Transverse colon (tissue), 4 donors: ENCODE measurements at regions not wholly inside any gene's neighbourhood (a gene's known extent, or its start where the extent isn't known, plus 50 kb on each side); places are given as distances from the start of the nearest gene placed in this dataset.

Experiments used
- POLR2A ChIP-seq: fragments of 450-650 bp; IDR thresholded peaks from one replicate; pipeline ENCODE4 v1.6.1; 2016; ENCODE audit warnings: antibody characterized with exemption, mild to moderate bottlenecking, moderate library complexity
- POLR2AphosphoS5 ChIP-seq, 3 donors: sonication (generic); formaldehyde crosslinking; IDR thresholded peaks; one replicate each; pipeline ENCODE4 v1.6.1; 2016; ENCODE audit warnings: antibody characterized with exemption in 3 of 3
- TF ChIP-seq, protein P1 (sequence below), 5 experiments: fragments of 200-600 bp in 3 of 5; fragments of 450-650 bp in 2 of 5; sonication (generic) in 3 of 5; IDR thresholded peaks; 1 replicate in 2 of 5; 2 replicates in 3 of 5; pipeline ENCODE4 v1.5.1; 2016 to 2017; ENCODE audit warnings: antibody characterized with exemption in 5 of 5, inconsistent platforms in 3 of 5, mild to moderate bottlenecking in 2 of 5, moderate library complexity in 1 of 5

DNA sequence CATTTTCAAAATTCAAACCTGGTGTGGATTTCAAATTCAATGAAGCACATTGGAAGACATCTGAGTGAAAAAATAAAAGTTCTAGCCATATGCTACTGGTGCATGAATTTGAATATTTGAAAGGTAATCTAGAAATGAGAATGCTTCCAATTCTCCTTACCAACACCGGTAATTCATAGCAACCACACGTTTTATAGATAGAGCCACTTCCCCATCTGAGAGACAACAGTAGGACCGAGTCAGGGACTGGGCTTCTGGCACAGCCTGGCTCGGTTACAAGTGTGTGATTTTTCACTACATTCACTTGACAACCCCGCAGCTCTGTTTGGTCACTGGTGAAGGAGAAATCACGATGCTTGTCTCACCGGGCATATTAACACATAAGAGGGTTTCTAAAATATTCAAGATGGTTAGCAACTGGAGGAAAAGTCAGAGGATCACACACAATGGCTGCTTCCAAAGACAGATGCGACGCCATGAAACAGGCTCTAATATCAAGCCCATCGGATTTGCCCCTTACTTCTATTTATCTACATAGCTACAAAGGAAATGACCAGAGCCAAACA, 86.5 kb upstream of the FOXN3 start:
- TF ChIP-seq POLR2A, result no peak
- TF ChIP-seq, protein P1, sequence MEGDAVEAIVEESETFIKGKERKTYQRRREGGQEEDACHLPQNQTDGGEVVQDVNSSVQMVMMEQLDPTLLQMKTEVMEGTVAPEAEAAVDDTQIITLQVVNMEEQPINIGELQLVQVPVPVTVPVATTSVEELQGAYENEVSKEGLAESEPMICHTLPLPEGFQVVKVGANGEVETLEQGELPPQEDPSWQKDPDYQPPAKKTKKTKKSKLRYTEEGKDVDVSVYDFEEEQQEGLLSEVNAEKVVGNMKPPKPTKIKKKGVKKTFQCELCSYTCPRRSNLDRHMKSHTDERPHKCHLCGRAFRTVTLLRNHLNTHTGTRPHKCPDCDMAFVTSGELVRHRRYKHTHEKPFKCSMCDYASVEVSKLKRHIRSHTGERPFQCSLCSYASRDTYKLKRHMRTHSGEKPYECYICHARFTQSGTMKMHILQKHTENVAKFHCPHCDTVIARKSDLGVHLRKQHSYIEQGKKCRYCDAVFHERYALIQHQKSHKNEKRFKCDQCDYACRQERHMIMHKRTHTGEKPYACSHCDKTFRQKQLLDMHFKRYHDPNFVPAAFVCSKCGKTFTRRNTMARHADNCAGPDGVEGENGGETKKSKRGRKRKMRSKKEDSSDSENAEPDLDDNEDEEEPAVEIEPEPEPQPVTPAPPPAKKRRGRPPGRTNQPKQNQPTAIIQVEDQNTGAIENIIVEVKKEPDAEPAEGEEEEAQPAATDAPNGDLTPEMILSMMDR (IDR thresholded peaks at IDR 0.05), result no peak
- TF ChIP-seq POLR2AphosphoS5 (IDR thresholded peaks at IDR 0.05), result no peak
